GM20000 (cell line): ENCODE measurements at regions not wholly inside any gene's neighbourhood (a gene's known extent, or its start where the extent isn't known, plus 50 kb on each side); places are given as distances from the start of the nearest gene placed in this dataset.

Source experiments
- DNase-seq: peaks from one replicate; pipeline ENCODE4 v3.0.0; 2012; ENCODE audit warnings: low spot score
- CTCF ChIP-seq: IDR thresholded peaks from 2 replicates; pipeline ENCODE4 v1.5.1; 2012; ENCODE audit warnings: mild to moderate bottlenecking, control low read depth; ENCODE audit errors: extremely low read depth, missing control alignments

- no peak for DNase-seq
- TF ChIP-seq CTCF, result no peak
Measured at GRCh38 chr21:28632755-28633408, 359.8 kb downstream of the LTN1 start.

DNA sequence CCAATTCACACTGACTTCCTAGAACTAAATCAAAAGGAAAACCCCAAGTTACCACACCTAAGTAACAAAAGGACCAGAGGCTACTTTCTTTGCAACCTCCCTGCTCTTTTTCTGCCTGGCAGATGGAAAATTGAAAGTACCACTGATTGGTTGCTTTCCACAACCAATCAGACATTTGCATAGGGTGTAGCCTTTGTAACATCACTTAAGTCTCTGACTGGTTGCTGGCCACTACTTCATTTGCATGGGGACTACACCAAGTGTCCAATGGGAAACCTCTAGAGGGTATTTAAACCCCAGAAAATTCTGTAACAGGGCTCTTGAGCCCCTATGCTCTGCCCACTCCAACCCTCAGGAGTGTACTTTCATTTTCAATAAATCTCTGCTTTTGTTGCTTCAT, 365.0 kb downstream of the LTN1 start:
- TF ChIP-seq CTCF, result no peak
- no peak for DNase-seq

DNA sequence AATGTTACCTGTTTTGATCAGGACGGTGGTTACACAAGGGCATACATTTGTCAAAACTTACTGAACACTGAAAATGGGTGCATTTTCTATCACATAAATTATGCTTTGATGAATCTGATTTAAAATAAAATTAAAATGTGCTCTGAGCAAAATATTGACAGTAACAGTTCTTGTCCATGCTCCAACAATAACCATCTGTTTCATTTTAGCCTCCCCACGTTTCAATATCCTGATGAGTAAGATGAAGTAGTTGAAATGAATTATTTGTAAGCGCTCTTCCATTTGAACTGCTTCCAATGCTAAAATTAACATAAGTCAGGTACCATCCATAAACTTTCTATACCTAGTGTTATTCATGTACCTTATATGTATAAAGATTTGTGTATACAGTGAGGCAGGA, 365.4 kb downstream of the LTN1 start:
- TF ChIP-seq CTCF, result no peak
- DNase-seq, result no peak

DNA sequence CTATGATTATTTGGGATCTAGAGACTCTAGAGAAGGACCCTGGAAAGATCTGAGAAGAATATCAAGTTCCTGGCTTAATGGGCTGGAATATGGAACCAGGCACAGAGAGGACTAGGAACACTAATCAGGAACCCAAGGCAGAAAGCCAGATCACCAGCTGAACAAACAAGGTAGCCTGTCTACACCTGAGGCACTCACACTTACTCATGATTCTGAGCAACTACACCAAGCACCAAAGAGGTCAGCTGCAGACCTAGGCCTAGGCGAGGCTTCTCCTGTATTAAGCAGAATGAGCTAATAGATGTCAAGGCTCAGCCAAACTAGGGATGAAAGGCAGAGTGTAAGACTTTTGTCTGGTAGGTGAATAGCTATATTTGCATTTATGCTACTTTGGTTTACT, 368.1 kb downstream of the LTN1 start:
- DNase-seq, result no peak
- no peak for TF ChIP-seq CTCF

DNA sequence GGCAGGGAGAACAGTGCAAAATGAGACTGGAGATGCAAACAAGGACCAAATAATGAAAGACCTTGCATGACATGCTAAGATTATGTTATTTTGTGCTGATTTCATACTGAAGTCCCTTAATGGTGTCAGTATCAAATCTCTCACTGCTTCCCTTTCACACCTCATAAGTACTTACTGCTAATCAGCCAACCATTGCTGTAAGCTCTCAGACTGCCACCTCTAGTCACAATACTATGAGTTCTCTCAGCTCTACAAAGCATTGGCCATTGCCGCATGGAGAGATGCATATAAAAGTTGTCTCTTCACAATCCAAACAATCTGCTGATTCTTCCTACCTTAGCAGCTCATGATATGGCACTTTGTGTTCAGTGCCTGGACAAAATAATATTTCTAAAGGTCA, 375.4 kb downstream of the LTN1 start:
- no peak for TF ChIP-seq CTCF
- DNase-seq, result no peak

GRCh38 chr21:28615276-28615675, 377.4 kb downstream of the LTN1 start:
- no peak for TF ChIP-seq CTCF
- no peak for DNase-seq

DNA sequence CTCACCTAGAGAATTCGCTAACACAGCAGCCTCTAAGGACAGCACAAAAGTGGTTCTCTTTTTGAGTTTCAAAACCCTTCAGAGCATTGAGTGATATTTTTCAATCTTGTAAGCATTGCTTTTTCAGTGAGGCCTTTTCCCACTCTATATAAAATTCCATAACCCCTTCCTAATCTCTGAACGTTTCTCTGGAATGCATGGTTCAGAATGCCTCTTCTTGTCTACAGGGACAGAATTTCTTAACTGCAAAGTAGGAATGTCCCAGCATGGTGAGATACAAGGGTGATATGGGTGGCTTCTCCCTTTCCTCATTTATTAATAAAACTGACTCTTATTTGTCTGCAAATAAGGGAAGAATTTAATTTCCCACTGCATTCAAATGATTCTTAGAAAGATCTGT, 377.9 kb downstream of the LTN1 start:
- DNase-seq, result no peak
- TF ChIP-seq CTCF, result no peak
